Vagina (tissue), 2 donors: ENCODE measurements at regions not wholly inside any gene's neighbourhood (a gene's known extent, or its start where the extent isn't known, plus 50 kb on each side); places are given as distances from the start of the nearest gene placed in this dataset.

ENCODE experiments used
- DNase-seq, 2 donors: peaks; one replicate each; pipeline ENCODE4 v3.0.0-alpha.2; 2017; ENCODE audit errors: extremely low spot score in 2 of 2
- H3K27ac ChIP-seq: fragments of 200-600 bp; sonication (generic); one replicate; pipeline ENCODE4 v1.5.1; 2019
- H3K27me3 ChIP-seq: fragments of 200-600 bp; sonication (generic); one replicate; pipeline ENCODE4 v1.5.1; 2019
- H3K36me3 ChIP-seq, 2 donors: fragments of 200-600 bp; sonication (generic); one replicate each; pipeline ENCODE4 v1.5.1; 2017 to 2019
- H3K4me1 ChIP-seq: fragments of 200-600 bp; sonication (generic); one replicate; pipeline ENCODE4 v1.5.1; 2019
- H3K4me3 ChIP-seq, 2 donors: fragments of 200-600 bp; sonication (generic); 1 replicate in 1 of 2; 2 replicates in 1 of 2; pipeline ENCODE4 v1.5.1; 2016 to 2019
- H3K9me3 ChIP-seq: fragments of 200-600 bp; sonication (generic); one replicate; pipeline ENCODE4 v1.5.1; 2019
- POLR2A ChIP-seq, 2 donors: fragments of 450-650 bp; IDR thresholded peaks; one replicate each; pipeline ENCODE4 v1.6.1; 2017; ENCODE audit warnings: antibody characterized with exemption in 2 of 2, mild to moderate bottlenecking in 2 of 2, moderate library complexity in 2 of 2
- POLR2AphosphoS5 ChIP-seq, 2 donors: sonication (generic); formaldehyde crosslinking; IDR thresholded peaks; one replicate each; pipeline ENCODE4 v1.9.0; 2017; ENCODE audit warnings: antibody characterized with exemption in 2 of 2, mild to moderate bottlenecking in 2 of 2, low read depth in 1 of 2; ENCODE audit not compliant: insufficient read depth in 1 of 2
- intact Hi-C: fragments of 100-400 bp; cut with DNase I; formaldehyde crosslinking; loops from one replicate; pipeline ENCODE4 v1.15.1; 2023
- TF ChIP-seq, protein P1 (sequence below), 3 experiments: fragments of 450-650 bp in 2 of 3; fragments of 200-600 bp in 1 of 3; sonication (generic) in 1 of 3; IDR thresholded peaks; one replicate each; pipeline ENCODE4 v1.5.1; 2017 to 2019; ENCODE audit warnings: antibody characterized with exemption in 3 of 3, mild to moderate bottlenecking in 2 of 3, moderate library complexity in 2 of 3

DNA sequence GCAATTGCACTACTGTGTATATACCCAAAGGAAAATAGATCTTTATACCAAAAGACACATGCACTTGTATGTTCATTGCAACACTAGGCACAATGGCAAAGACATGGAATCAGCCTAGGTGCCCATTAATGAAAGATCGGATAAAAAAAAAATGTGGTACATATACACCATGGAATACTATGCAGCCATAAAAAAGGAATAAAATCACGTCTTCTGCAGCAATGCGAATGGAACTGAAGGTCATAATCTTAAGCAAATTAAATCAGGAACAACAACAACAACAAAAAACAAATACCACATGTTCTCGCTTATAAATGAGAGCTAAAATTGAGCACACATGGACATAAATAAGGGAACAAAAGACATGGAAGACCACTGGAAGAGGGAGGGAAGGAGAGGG lies 266.7 kb upstream of the CDH18 start:
- Histone ChIP-seq H3K36me3 (no peaks in the 10 kb centered on the region), H3K4me1 (no peaks in the 10 kb centered on the region), H3K27ac (no peak overlapping the region), H3K9me3 (no peaks in the 10 kb centered on the region), H3K27me3 (no peaks in the 10 kb centered on the region), H3K4me3 (no peak overlapping the region)
- no peak for TF ChIP-seq POLR2AphosphoS5 (IDR thresholded peaks at IDR 0.05; ENCODE audit: insufficient read depth in 1 of 2, low read depth in 1 of 2)
- TF ChIP-seq, protein P1, sequence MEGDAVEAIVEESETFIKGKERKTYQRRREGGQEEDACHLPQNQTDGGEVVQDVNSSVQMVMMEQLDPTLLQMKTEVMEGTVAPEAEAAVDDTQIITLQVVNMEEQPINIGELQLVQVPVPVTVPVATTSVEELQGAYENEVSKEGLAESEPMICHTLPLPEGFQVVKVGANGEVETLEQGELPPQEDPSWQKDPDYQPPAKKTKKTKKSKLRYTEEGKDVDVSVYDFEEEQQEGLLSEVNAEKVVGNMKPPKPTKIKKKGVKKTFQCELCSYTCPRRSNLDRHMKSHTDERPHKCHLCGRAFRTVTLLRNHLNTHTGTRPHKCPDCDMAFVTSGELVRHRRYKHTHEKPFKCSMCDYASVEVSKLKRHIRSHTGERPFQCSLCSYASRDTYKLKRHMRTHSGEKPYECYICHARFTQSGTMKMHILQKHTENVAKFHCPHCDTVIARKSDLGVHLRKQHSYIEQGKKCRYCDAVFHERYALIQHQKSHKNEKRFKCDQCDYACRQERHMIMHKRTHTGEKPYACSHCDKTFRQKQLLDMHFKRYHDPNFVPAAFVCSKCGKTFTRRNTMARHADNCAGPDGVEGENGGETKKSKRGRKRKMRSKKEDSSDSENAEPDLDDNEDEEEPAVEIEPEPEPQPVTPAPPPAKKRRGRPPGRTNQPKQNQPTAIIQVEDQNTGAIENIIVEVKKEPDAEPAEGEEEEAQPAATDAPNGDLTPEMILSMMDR (IDR thresholded peaks at IDR 0.05): no peak
- intact Hi-C loops: no loop called here
- DNase-seq: no peak

DNA sequence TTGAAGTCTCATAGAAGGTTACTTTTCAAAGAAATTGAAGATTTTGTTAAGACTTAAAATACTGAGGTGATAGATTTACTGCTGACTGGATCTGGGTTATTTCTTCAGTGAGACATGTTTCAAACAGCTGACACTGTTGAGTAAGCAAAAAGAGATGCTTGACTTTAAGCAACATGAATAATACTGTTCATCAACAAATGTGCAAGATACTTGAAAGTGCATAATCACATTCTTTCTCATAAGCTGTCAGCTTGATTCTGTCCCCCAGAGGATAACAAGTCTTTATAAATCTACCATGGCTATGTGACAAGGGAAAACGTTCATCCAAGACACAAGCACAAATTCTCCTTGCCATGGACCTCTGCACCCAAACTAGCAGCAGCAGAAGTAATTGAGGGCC lies 260.1 kb upstream of the CDH18 start:
- Histone ChIP-seq H3K9me3 (no peaks in the 10 kb centered on the region), H3K36me3 (no peaks in the 10 kb centered on the region), H3K27ac (no peak overlapping the region), H3K4me1 (no peaks in the 10 kb centered on the region), H3K4me3 (no peak overlapping the region), H3K27me3 (no peaks in the 10 kb centered on the region)
- intact Hi-C loops: no loop called here
- no peak for DNase-seq
- TF ChIP-seq, protein P1 (IDR thresholded peaks at IDR 0.05): no peak
- TF ChIP-seq POLR2AphosphoS5 (IDR thresholded peaks at IDR 0.05; ENCODE audit: insufficient read depth in 1 of 2, low read depth in 1 of 2): no peak
- no peak for TF ChIP-seq POLR2A (IDR thresholded peaks at IDR 0.05)

DNA sequence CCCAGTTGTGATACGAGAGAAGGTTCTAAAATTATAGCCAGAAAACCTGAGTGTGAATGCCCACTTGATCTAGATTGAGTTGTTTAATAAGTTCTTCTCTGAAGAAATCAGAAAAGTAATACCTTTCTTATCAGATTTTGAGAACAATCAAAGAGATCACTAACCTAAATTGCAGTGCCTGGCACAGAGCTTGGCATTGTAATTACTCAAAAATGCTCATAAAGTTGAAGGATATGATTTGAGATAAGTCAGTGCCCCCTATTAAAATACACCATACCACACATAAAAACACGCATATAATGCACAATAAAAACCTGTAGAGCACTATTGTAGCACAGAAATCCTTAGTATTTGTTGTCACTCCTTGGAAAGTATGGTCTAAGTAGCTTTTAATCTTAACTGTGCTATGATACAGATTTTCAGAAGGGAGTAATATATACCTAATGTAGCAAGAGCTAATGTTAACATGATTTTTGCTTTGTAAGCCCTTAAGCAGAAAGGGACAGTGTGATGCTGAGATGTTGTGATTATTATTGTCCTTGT lies 257.5 kb upstream of the CDH18 start:
- Histone ChIP-seq H3K27me3 (no peaks in the 10 kb centered on the region), H3K9me3 (no peaks in the 10 kb centered on the region), H3K4me3 (no peak overlapping the region), H3K4me1 (no peaks in the 10 kb centered on the region), H3K36me3 (no peaks in the 10 kb centered on the region), H3K27ac (no peak overlapping the region)
- DNase-seq: no peak
- TF ChIP-seq POLR2AphosphoS5 (IDR thresholded peaks at IDR 0.05; ENCODE audit: insufficient read depth in 1 of 2, low read depth in 1 of 2): no peak
- TF ChIP-seq, protein P1 (IDR thresholded peaks at IDR 0.05): no peak
- TF ChIP-seq POLR2A (IDR thresholded peaks at IDR 0.05): no peak
- intact Hi-C loops: no loop called here

DNA sequence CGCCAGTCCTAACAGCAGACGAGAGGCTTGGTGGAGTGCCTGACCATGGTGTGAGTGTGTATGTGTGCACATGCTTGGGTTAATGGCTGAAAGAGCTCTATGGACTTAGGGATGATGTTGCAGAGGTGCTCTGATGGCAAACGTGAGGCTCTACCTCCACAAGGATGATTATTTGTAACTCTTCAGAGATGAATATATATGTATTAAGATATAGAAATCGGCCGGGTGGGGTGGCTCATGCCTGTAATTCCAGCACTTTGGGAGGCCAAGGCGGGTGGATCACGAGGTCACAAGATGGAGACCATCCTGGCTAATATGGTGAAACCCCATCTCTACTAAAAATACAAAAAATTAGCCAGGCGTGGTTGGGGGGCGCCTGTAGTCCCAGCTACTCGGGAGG lies 253.4 kb upstream of the CDH18 start:
- intact Hi-C loops: no loop called here
- no peak overlapping the region for H3K4me3 ChIP-seq
- H3K9me3 ChIP-seq: no peaks in the 10 kb centered on the region
- H3K27ac ChIP-seq: no peak overlapping the region
- TF ChIP-seq, protein P1 (IDR thresholded peaks at IDR 0.05): no peak
- TF ChIP-seq POLR2AphosphoS5 (IDR thresholded peaks at IDR 0.05; ENCODE audit: insufficient read depth in 1 of 2, low read depth in 1 of 2): no peak
- no peak for TF ChIP-seq POLR2A (IDR thresholded peaks at IDR 0.05)
- H3K4me1 ChIP-seq: no peaks in the 10 kb centered on the region
- no peaks in the 10 kb centered on the region for H3K27me3 ChIP-seq
- H3K36me3 ChIP-seq: no peaks in the 10 kb centered on the region
- no peak for DNase-seq

DNA sequence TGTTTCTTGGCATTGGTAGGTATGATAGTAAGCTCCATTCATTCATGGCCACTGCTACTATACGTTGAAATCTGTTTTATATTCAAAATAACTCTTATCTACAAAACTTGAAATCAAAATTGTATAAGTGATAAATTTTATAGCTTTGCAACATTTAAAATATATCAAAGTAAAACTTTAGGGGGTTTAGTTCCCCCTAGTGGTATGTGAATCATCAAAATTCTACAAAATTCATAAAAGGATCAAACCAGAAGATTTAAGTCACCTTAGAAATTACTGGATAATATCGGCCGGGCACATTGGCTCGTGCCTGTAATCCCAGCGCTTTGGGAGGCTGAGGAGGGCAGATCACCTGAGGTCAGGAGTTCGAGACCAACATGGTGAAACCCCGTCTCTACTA lies 243.0 kb upstream of the CDH18 start:
- H3K4me1 ChIP-seq: no peaks in the 10 kb centered on the region
- intact Hi-C loops: no loop called here
- no peak for TF ChIP-seq POLR2AphosphoS5 (IDR thresholded peaks at IDR 0.05; ENCODE audit: insufficient read depth in 1 of 2, low read depth in 1 of 2)
- TF ChIP-seq POLR2A (IDR thresholded peaks at IDR 0.05): no peak
- no peak for DNase-seq
- H3K36me3 ChIP-seq: no peaks in the 10 kb centered on the region
- H3K9me3 ChIP-seq: no peaks in the 10 kb centered on the region
- H3K27me3 ChIP-seq: no peaks in the 10 kb centered on the region
- no peak overlapping the region for H3K4me3 ChIP-seq
- H3K27ac ChIP-seq: no peak overlapping the region
